DMS153 treated with DMSO at 0.1 percent for 48 hours (cell line): ENCODE measurements at regions not wholly inside any gene's neighbourhood (a gene's known extent, or its start where the extent isn't known, plus 50 kb on each side); places are given as distances from the start of the nearest gene placed in this dataset.
"Not testable (repeated sequence)": the region's sequence is repeated elsewhere in the genome, so short reads cannot be mapped to it uniquely, and the experiment has no call there.

Source experiments
- DNase-seq: peaks from one replicate; lab custom pipeline; 2025; ENCODE audit not compliant: unreplicated experiment; lab: John Stamatoyannopoulos, UW

DNA sequence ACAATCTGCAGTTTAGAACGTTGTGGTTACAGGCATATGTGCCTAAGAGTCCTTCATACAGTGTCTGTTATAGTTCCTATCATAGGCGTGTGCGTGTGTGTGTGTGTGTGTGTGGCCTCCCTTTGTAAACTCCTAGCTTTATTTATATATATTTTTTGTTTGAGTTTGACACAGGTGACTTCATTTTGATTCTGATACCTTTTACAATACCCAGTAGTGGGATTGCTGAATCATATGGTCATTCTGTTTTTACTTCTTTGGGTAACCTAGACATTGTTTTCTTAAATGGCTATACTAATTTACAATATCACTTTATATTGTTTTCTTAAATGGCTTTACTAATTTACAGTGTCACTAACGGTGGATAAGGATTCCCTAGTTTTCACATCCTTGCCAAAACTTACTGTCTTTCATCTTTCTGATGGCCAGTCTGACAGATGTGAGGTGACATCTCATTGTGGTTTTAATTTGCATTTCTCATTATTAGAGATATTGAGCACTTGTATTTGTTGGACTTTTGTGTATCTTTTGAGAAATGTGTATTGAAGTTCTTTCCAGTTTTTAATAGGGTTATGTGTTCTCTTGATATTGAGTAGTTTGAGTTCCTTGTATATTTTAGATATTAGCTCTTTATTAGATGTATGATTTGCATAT is 211.1 kb upstream of the NUDT6 start:
- no peak for DNase-seq

DNA sequence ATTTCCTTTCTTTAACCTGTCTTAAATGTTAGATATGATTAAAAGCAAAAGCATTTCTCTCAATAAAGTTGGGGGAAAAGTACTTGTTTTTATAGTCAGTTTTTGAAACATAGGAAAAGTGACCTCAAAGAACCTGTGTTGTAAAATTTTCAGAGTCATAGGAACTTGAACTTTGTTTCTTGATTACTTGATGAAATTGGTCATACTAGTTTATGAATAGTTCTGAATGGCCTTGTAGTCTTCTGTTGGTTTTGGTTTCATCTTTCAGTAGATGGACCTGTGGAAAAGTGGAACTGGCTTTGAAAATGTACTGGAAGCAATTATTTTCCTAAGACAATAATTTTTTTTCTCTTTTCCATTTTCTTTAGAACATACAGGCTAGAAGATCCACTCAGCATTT is 222.2 kb upstream of the NUDT6 start:
- no peak for DNase-seq

DNA sequence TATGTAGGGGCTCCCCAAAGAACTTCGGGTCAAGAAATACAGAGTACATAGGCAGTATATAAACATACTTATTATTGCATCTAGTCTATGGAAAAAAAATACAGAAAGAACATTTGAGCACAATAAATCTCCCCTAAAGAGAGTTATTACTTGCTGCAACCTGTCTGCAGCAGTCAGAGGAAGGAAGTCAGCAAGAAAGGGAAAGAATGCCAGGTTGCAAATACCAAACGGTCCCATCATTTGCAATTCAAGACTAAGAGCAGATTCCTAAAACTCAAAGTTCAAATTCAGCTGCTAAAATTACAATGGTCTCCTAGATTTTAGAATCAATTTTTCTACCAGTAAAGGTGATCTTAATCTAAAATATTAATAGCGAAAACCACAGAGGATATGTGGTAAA is 236.2 kb upstream of the NUDT6 start:
- DNase-seq = no peak

DNA sequence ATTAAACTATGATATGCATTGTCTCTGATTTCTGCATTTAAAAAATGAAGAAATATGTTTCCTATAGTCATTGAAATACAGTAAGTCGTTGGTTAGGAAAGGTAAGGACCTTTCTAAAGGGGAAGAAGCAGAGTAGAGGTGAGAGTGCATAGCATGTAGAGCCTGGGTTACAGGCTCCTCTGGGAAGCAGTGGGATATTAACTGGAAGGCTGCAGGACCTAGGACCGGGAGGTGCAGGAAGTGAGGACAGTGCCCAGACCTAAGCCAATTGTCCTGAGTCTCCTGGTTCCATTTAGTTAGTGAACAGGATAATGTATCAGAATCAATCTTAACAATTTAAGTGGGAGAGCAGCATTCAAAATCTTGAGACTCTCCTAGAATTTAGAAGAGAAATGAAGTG is 237.1 kb upstream of the NUDT6 start:
- DNase-seq = no peak

DNA sequence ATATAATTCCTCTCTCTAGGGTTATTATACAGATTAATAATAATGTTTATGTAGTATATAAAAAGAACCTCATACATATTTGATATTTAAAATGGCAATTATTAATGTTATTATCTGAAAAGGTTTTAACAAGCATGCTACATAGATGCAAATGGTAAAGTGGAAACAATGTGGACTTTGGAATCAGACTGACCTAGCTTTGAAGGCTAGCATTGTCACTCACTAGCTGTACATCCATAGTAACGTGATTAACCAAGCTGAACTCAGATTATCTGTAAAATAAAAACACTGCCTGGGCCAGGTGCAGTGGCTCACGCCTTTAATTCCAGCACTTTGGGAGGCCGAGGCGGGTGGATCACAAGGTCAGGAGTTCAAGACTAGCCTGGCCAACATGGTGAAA is 233.7 kb upstream of the SPRY1 start:
- no peak for DNase-seq

DNA sequence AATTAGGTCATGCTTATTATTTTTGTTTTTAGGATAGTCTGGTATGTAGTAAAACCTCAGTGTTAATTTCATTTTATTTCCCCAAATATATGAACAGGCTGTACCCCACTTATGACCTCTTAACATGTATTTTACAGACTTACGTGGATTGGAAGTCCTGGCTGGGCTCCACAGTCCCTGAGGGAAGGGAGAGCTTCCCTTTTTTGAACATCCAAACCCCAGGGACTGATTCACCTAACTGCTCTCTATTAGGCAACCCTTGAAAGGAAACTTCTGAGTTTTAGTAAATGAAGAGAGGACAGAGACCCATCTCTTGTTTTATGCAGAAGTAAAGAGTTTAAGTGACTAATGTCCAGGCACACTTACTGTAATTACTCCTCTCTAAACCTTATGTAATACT is 233.1 kb upstream of the SPRY1 start:
- no peak for DNase-seq

DNA sequence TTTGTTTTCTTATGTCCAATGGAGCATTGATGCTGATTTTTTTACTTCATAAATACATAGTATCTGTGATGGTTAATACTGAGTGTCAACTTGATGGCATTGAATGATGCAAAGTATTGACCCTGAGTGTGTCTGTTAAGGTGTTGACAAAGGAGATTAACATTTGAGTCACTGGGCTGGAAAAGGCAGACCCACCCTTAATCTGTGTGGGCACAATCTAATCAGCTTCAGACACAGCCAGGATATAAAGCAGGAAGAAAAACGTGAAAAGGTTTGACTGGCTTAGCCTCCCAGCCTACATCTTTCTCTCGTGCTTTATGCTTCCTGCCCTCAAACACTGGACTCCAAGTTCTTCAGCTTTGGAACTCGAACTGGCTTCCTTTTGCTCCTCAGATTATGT is 230.6 kb upstream of the SPRY1 start:
- DNase-seq = no peak

DNA sequence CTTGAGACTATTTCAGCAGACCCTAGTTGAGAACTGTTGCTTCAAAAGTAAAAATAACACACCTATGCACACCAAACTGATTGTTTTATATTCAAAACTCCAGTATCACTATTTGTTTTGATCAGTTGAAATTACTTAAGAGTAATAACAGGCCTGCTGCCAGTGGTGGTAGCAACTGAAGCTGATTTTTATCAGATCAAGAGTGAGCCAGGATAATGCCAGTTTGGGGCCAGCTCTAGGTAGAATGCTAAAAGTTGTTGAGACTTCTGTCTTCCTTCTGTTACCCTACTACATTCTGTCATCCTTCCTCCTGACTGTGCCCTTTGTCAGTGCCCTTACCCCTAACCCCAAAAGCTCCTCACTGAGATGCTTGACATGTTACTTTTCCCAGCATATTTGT is 228.7 kb upstream of the SPRY1 start:
- DNase-seq = no peak

DNA sequence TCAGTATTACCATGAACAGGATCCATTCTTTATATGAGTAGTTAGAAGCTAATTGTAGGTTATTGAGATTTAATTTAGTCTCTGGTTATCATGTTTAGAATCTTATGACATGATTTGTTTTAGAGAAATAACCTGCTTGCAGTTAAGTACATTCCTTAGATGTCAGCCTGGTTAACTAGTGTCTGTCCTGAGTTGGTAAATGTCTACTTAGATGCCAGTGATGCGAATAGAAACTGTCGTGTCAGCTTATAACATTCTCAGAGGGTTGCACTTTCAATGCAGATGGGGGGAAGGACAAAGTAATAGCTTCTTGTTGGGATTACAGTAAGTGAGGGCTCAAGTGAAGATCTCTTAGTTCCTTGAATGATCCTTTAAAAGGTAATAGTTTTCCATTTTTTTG is 227.8 kb upstream of the SPRY1 start:
- DNase-seq = no peak

DNA sequence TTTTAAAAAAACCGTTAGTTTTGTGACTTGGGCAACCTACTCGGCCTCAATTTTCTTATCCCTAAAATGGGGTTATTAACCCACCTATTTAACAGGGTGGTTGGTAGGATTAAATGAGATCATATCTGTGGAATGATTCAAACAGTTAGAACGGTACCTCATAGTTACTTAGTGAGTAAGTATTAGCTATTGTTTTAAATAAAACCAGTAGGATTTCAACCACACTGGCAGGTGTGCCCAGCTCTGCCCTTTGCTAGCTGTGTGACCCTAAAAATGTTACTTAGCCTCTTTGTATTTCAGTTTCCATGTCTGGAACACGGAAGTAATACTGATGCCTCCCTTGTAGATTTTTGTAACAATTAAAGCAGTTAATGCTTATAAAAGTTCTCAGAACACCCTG is 225.8 kb upstream of the SPRY1 start:
- DNase-seq = no peak

DNA sequence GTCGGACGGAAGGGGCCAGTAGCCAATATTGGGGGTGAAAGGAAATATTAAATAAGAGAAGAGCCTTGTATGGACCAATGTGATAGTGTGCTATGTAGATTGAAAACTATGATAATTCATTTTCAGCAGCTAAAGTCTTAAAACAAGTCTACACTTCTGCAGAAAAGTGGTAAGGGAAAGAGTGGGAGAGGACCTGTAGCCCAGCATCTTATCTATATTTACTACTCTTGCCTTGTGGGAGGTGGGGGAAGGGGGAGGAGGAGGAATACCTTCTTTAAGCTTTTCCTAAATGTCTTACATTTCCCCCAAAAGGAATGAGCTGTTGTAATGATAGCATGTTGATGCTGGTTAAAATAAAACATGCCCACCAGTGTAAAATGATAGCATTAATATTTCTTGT is 220.0 kb upstream of the SPRY1 start:
- DNase-seq = no peak

DNA sequence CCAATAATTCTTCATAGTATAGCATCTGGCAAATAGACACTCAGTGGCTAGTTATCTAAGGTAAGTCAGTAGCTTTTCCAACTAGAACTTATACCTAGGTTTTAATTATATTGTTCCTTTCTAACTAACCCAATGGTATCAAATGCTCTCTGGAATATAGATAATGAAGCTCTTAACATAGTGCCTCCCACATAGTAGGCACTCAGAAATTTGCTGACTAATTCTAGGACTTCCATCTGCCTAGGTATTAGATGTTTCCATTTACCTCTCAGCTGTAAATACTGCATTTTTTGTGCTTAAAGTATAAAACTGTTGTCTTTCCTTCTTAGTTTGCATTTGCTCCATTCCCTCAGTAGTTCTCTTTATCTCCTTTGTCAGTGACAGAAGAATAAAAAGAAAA is 214.3 kb upstream of the SPRY1 start:
- DNase-seq = no peak

DNA sequence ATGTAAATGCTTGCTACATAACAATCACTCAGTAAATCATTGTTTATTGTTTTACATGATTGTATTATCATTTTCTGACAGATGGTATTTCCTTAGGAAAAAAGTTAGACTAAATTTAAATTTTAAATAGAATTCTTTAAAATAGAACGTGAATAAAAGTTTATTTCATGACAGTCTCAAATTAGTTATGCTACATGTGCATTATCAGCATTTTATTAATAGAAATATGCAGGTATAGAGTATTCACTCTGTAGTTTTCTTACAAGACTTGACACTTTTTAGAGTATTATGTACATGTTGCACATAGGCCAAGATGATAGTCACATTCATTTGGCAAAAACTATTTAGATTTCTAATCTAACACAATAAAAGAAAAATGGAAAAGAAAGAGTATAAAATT is 213.3 kb upstream of the SPRY1 start:
- DNase-seq = no peak

DNA sequence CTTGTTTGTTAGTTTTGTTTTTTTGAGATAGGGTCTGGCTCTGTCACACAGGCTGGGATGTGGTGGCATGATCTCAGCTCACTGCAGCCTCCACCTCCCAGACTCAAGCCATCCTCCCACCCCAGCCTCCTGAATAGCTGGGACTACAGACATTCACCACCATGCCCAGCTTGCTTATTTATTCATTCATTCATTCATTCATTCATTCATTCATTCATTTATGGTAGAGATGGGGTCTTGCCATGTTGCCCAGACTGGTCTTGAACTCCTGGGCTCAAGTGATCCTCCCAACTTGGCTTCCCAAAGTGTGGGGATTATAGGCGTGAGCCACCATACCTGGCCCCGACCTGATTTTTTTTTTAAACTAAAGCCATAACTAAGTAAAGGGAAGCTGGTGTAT is 212.8 kb upstream of the SPRY1 start:
- not testable (repeated sequence) for DNase-seq

DNA sequence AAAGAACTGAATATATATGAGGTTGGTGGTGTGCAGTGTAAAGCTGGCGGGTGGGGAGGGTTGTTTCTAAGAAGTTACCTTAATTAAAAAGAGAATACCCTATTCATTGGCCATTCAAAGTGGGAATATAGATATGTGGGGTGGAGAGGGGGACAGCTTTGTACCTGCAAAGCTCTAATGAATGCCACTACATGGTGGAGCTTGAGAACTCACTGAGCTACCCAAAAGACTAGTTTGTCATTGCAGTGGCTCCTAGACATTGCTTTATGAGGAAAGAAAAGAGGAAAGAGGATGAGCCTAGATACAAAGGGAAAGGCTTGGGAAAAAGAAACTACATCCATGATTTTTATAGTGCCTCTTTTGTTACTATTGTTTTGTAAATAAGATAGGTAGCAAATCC is 209.9 kb upstream of the SPRY1 start:
- no peak for DNase-seq

DNA sequence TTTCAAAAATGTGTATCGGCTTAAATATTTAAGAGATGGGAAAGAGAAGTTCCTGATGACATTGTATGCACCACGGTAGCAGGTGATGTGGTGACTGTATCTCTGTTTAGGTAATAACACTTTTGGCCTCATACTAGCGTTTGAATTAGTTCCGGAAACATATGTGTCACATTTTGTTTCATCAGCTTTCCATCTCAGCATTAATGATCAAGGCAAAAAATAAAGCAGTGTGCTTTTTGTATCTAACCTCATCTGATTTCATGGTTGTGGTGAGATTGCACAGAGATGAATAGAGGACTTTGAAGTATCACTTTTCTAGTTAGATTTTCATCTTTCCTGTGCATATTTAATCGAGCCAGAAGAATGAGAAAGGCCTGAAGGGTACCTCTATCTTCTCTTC is 206.4 kb upstream of the SPRY1 start:
- no peak for DNase-seq

DNA sequence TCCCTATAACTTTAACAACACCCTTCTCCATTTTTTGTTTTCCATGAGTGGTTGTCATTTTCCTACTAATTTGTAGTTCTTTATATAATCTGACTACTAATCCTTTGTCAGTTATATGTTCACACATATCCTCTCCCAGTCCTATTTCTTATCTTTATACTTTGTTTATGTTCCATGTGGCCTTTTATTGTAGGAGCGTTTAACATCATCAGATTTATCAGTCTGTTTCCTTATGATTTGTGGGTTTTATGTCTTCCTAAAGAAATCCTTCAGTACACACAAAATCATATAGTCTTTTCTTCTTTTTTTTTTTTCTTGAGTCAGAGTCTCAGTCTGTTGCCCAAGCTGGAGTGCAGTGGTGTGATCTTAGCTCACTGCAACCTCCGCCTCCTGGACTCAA is 204.9 kb upstream of the SPRY1 start:
- DNase-seq = no peak

DNA sequence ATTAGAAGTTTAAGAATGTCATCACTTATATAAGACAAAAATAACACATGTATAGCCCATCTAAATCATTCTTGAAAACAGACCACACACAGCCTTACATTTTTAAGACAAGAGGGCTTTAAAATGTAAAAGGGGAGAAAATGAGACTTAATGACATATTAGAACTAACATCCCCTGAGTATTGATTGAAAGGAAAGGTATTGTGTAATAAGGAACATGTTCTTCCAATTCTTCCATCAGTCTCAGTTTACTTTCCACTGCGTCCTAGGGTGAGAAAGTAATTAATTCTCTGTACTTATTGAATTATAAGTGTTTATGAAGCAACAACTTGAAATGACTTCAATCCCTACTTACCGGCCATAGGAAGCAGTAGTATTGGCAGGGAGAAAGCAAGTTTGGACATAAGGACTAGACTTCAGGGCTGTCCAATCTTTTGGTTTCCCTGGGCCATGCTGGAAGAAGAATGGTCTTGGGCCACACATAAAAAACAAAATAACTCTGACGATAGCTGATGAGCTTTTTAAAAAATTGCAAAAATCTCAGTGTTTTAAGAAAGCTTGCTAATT is 202.7 kb upstream of the SPRY1 start:
- no peak for DNase-seq

DNA sequence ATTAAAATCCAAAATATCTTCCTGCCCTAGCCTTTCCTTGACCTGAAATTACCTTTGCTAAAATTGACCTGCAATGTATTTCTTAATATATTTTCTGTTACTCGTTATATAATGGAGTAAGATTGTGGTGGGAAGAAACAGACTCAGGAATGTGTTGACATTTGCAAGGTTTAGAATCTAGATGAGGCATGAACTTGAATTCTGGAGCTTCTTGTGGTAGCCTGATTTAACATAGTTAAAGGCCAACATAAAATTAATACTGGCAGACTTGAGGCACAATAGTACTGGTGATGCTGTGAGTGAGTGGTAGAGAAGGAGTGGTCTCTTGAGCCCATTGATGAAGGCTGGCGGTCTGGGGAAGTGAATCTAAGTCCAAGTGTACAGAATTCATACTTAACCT is 197.9 kb upstream of the SPRY1 start:
- no peak for DNase-seq

DNA sequence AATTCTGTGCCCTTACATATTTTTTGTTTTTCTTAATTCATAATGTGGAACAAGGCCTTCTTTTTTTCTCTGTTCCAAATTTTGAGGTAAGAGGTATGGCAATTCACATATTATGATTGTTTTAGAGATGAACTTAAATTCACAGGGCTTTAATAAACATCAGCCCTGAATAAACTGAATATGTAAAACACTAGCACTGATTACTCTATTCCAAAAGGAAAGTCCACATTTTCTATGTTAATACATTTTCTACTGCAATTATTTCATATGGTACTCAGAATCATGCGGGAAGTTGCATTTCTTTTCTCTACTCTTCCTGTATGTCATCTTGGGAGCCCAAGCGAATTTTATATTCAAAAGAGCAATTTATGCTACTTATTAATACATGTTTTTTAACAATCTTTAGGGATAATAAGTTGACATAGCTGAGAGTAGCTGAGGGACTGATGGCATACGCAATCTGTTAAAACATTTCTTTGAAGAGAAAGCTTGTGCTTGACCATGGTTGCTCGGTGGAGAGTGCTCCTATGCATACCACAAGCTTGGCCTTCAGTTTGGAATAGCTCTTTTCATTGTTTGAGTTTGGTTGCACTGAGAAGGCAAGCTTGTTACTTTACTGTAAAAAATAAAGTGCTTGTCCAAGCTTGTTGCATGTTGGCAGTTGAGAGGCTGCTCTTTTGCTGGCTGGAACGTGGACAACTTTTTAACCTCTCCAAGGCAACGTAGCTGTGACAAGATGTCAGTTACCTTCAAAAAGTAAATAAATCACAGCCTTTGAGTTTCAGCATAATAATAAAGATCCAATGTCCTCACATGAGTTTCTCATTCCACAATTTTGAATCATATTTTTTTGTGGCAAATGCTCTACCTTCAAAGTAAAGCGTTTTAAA is 196.3 kb upstream of the SPRY1 start:
- DNase-seq = no peak

DNA sequence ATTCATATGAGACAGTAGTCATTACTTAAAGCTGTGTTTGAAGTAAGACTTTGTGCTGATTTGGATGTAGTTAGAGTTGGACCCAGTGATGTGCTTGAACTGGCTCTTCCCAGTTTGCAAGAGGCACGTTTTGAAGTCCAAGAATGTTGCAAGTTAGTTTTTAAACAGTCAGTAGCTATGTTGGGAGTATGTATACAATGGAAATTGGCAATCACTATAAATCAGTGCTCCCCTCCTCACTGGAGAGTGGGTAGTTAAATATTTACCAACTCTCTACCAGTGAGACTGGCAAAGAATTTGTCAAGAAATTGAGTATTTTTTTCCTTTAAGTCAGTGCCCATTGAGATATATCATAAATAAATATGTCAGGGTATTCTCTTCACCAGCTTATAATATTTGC is 191.9 kb upstream of the SPRY1 start:
- no peak for DNase-seq

DNA sequence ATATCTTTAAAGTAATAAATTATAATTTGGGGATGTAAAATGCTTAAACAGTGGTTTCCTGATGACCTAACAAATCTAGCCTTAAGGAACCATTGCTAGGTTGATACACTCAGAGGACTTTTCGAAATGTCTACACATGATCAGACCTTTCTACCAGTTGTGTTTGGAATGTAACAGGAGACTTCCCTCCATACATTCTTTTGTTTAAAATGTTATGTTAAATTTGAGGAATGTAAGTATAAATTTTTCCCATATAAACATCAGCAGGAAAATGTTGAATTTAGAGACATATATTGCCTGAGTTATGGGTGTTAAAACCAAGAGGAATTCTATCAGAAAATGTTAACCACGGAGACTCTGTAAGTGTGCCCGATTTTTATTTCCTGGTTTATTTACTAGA is 190.6 kb upstream of the SPRY1 start:
- no peak for DNase-seq
